NB4 (cell line): ENCODE measurements at regions not wholly inside any gene's neighbourhood (a gene's known extent, or its start where the extent isn't known, plus 50 kb on each side); places are given as distances from the start of the nearest gene placed in this dataset.

Source experiments
- DNase-seq: peaks from one replicate; pipeline ENCODE4 v3.0.0; 2010; ENCODE audit warnings: low read depth
- H3K4me3 ChIP-seq: one replicate; pipeline ENCODE4 v1.5.1; 2011; ENCODE audit warnings: mild to moderate bottlenecking, low read depth, low read length, moderate library complexity
- MYC ChIP-seq: IDR thresholded peaks from 2 replicates; pipeline ENCODE4 v1.6.1; 2011; ENCODE audit warnings: low read depth, low read length
- POLR2A ChIP-seq: IDR thresholded peaks from 2 replicates; pipeline ENCODE4 v1.6.1; 2011; ENCODE audit warnings: mild to moderate bottlenecking; ENCODE audit not compliant: insufficient read length; ENCODE audit errors: extremely low read depth
- TF ChIP-seq, protein P1 (sequence below): IDR thresholded peaks from 2 replicates; pipeline ENCODE4 v1.6.1; 2011; ENCODE audit warnings: low read depth, low read length
- TF ChIP-seq, protein P2 (sequence below): IDR thresholded peaks from one replicate; pipeline ENCODE4 v1.5.1; 2012; ENCODE audit warnings: low read depth, low read length

DNA sequence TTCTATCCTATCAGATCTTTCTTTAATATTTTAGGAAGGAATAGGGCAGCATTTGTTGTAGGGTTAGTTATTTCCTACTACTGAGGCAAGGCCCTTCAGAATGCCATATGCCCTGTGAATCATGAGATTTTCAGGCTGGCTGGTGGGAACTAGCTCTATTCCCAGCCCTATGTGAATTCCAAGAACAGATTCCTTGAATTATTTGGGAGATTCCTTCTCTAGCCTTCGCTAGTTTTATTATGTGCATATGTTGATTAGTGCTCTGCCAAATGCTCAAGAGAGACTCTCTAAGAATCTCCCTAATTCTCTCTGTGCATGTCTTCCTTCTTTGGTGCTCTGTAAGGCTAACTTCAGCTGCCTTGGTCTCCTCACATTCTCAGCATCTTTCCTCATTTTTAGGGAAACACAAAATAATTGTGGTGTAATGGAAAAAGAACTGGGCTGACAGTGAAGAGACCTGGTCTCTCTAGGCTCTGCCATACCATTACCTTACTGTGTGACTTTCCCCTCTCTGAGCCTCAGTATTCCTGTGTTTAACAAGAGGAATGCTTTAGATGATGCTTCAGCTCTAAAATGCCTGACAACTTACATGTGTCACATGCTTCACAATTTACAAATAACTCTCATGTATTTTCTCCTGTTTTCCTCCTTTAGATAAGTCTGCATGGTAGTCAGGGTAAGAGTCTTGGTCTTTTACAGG, 79.7 kb downstream of the VMA21 start:
- no peak overlapping the region for H3K4me3 ChIP-seq
- no peak for TF ChIP-seq MYC
- TF ChIP-seq, protein P1, sequence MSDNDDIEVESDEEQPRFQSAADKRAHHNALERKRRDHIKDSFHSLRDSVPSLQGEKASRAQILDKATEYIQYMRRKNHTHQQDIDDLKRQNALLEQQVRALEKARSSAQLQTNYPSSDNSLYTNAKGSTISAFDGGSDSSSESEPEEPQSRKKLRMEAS: no peak
- no peak for TF ChIP-seq POLR2A
- TF ChIP-seq, protein P2, sequence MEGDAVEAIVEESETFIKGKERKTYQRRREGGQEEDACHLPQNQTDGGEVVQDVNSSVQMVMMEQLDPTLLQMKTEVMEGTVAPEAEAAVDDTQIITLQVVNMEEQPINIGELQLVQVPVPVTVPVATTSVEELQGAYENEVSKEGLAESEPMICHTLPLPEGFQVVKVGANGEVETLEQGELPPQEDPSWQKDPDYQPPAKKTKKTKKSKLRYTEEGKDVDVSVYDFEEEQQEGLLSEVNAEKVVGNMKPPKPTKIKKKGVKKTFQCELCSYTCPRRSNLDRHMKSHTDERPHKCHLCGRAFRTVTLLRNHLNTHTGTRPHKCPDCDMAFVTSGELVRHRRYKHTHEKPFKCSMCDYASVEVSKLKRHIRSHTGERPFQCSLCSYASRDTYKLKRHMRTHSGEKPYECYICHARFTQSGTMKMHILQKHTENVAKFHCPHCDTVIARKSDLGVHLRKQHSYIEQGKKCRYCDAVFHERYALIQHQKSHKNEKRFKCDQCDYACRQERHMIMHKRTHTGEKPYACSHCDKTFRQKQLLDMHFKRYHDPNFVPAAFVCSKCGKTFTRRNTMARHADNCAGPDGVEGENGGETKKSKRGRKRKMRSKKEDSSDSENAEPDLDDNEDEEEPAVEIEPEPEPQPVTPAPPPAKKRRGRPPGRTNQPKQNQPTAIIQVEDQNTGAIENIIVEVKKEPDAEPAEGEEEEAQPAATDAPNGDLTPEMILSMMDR: no peak
- no peak for DNase-seq

DNA sequence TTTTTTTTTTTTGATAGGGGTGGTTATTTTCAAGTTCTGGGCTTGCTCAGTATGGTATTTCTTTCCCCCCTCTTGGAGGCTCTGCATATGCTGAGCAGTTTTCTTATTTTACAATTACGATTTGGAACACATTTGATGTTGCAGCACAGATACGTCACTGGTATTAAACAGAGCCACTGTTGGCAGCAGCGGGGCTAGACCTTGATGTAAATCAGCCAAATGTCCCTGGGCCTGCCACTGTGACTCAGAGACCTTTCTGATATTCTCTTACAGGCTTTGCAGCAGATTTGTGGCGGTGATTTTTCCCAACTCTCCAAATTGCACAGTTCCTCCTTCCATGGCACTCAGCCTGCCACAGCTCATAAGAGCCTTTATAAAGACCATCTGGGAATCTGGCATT, 81.1 kb downstream of the VMA21 start:
- DNase-seq: no peak
- H3K4me3 ChIP-seq: no peak overlapping the region
- TF ChIP-seq, protein P2: no peak
- TF ChIP-seq MYC (no peak), POLR2A (no peak)
- TF ChIP-seq, protein P1: no peak

DNA sequence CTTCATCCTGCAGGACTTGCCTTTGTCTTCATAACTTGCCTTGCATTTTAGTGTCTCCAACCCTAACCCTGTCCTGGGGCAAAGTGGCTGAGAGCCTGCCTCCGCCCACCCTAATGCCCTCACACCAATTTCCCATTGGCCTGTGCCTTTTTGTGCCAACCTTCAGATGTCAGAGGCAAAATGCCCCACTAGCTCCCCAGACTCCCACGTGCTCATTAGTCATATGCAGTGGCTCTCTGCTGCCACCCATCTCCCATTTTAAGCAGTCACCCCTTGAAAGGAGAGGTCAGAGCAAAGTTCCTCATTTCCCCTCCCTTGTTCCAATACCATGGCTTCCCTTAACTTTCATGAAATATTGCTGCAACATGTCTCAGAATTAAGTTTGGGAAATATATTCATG, 74.8 kb upstream of the PASD1 start:
- TF ChIP-seq POLR2A (no peak), MYC (peak; percentile 98)
- TF ChIP-seq, protein P1: peak; percentile 97
- TF ChIP-seq, protein P2: peak; percentile 56
- no peak overlapping the region for H3K4me3 ChIP-seq
- DNase-seq: peak; percentile 72

DNA sequence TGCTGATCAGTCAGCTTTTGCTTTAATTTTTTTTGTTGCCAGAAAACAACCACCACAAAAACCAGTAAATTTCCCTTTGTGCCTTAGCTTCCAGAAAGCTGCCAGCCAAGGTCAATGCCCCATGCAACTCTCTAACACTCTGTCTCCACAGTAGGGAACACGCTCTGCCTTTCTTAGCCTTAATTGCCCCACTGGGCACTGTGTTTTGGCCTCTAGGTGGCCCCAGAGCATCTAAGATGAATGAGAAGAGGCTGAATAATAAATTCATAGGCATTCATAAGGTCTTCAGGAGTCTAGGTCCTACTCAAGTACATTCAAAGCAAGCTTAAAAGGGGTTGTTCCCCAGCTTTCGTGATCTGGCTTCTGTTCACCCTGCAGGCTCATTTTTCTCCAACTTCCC, 57.7 kb upstream of the PASD1 start:
- DNase-seq: peak; percentile 52
- H3K4me3 ChIP-seq: no peak overlapping the region
- TF ChIP-seq MYC: no peak
- TF ChIP-seq, protein P2: peak; percentile 62

DNA sequence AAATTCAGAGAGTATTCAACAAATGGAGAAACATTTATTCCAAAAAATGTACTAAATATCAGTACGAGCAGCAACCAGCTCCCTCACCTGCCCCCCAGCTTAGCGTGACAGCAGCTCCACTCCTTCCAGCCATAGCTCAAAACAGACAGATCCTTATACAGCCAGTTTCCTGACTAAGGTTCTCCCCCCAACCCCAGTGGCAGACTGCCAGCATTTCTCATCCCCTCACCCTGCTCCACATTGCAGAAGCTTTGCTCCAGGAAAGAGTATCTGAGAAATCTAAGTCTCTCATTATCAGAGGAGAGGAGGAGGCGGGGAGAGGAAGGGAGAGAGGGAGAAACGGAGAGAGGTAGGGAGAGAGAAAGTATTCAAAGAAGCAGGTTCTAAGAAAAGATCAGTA, 53.3 kb upstream of the PASD1 start:
- no peak for DNase-seq
- no peak overlapping the region for H3K4me3 ChIP-seq
- TF ChIP-seq, protein P2: no peak
- TF ChIP-seq, protein P1: no peak
- TF ChIP-seq POLR2A (no peak), MYC (no peak)
